GM19324 (cell line): ENCODE measurements at regions not wholly inside any gene's neighbourhood (a gene's known extent, or its start where the extent isn't known, plus 50 kb on each side); places are given as distances from the start of the nearest gene placed in this dataset.
A peak's percentile ranks its signal among the peaks of the same experiment; 100 is the strongest.

Experiments used
- ATAC-seq: cut with Tn5 transposase; IDR thresholded peaks from one replicate; pipeline ENCODE4 v1.9.1; 2021; ENCODE audit warnings: mild to moderate bottlenecking, moderate library complexity; ENCODE audit not compliant: unreplicated experiment, low FRiP score

- no peak for ATAC-seq
These were observed 427.2 kb downstream of the RFPL4B start for GRCh38 chr6:112774319-112774718.

GRCh38 chr6:112780498-112781096, 433.5 kb downstream of the RFPL4B start:
- ATAC-seq = peak; percentile 93

GRCh38 chr6:112781241-112781640, 434.1 kb downstream of the RFPL4B start:
- ATAC-seq = no peak

GRCh38 chr6:112785408-112785807, 438.3 kb downstream of the RFPL4B start:
- no peak for ATAC-seq

GRCh38 chr6:112786801-112787200, 439.7 kb downstream of the RFPL4B start:
- no peak for ATAC-seq

- ATAC-seq = no peak
These were observed 440.2 kb downstream of the RFPL4B start for GRCh38 chr6:112787371-112787770.

GRCh38 chr6:112795316-112795715, 448.2 kb downstream of the RFPL4B start:
- no peak for ATAC-seq

GRCh38 chr6:112796712-112797111, 449.6 kb downstream of the RFPL4B start:
- no peak for ATAC-seq

- no peak for ATAC-seq
These were observed 452.8 kb downstream of the RFPL4B start for GRCh38 chr6:112799889-112800288.

- ATAC-seq = no peak
These were observed 453.3 kb downstream of the RFPL4B start for GRCh38 chr6:112800439-112800838.

- no peak for ATAC-seq
These were observed 453.8 kb downstream of the RFPL4B start for GRCh38 chr6:112800916-112801315.

GRCh38 chr6:112801468-112802080, 454.4 kb downstream of the RFPL4B start:
- no peak for ATAC-seq

GRCh38 chr6:112802144-112802543, 455.0 kb downstream of the RFPL4B start:
- ATAC-seq = no peak

- ATAC-seq = no peak
These were observed 457.7 kb downstream of the RFPL4B start for GRCh38 chr6:112804638-112805330.

- ATAC-seq = no peak
These were observed 459.2 kb downstream of the RFPL4B start for GRCh38 chr6:112806163-112806865.

- no peak for ATAC-seq
These were observed 474.3 kb downstream of the RFPL4B start for GRCh38 chr6:112821476-112821875.

GRCh38 chr6:112822769-112823168, 475.6 kb downstream of the RFPL4B start:
- no peak for ATAC-seq

- peak; percentile 90 for ATAC-seq
These were observed 480.7 kb downstream of the RFPL4B start for GRCh38 chr6:112827793-112828192.

GRCh38 chr6:112831022-112831421, 483.9 kb downstream of the RFPL4B start:
- no peak for ATAC-seq

GRCh38 chr6:112833581-112834131, 486.5 kb downstream of the RFPL4B start:
- no peak for ATAC-seq

GRCh38 chr6:112835078-112835477, 487.9 kb downstream of the RFPL4B start:
- ATAC-seq = no peak
